GM12874 (cell line): ENCODE measurements at regions not wholly inside any gene's neighbourhood (a gene's known extent, or its start where the extent isn't known, plus 50 kb on each side); places are given as distances from the start of the nearest gene placed in this dataset.

ENCODE experiments used
- TF ChIP-seq, protein P1 (sequence below): IDR thresholded peaks from 2 replicates; pipeline ENCODE4 v1.5.1; 2011; ENCODE audit warnings: low read depth, mild to moderate bottlenecking, control low read depth, low read length, moderate library complexity; ENCODE audit not compliant: insufficient read depth

DNA sequence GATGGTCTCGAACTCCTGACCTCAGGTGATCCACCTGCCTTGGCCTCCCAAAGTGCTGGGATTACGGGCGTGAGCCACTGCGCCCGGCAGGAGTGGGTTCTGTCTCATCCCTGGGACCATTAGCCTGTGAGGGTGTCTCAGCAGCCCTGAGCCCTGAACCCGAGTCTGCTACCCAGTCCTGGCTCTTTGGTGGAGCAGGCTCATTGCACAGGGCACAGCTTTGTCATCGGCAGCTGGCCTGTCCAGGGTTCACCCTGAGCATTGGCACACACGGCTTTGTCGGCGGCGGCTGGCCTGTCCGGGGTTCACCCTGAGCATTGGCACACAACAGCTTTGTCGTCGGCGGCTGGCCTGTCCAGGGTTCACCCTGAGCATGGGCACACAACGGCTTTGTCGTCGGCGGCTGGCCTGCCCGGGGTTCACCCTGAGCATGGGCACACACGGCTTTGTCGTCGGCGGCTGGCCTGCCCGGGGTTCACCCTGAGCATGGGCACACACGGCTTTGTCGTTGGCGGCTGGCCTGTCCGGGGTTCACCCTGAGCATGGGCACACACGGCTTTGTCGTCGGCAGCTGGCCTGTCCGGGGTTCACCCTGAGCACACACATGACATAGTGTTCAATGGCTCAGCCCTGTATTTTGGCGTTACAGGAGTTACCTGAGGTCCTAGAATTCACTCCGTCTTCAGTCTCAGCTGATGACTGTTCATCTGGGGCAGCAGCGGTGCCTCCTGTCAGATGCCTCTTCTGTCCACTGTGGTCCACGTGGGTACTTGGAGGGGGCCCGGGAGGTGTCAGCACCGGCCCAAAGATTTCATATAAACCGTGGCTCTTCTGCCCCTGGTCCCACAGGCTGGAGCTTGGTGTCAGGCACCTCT, 1082.5 kb downstream of the BRD1 start:
- TF ChIP-seq, protein P1, sequence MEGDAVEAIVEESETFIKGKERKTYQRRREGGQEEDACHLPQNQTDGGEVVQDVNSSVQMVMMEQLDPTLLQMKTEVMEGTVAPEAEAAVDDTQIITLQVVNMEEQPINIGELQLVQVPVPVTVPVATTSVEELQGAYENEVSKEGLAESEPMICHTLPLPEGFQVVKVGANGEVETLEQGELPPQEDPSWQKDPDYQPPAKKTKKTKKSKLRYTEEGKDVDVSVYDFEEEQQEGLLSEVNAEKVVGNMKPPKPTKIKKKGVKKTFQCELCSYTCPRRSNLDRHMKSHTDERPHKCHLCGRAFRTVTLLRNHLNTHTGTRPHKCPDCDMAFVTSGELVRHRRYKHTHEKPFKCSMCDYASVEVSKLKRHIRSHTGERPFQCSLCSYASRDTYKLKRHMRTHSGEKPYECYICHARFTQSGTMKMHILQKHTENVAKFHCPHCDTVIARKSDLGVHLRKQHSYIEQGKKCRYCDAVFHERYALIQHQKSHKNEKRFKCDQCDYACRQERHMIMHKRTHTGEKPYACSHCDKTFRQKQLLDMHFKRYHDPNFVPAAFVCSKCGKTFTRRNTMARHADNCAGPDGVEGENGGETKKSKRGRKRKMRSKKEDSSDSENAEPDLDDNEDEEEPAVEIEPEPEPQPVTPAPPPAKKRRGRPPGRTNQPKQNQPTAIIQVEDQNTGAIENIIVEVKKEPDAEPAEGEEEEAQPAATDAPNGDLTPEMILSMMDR: no peak

DNA sequence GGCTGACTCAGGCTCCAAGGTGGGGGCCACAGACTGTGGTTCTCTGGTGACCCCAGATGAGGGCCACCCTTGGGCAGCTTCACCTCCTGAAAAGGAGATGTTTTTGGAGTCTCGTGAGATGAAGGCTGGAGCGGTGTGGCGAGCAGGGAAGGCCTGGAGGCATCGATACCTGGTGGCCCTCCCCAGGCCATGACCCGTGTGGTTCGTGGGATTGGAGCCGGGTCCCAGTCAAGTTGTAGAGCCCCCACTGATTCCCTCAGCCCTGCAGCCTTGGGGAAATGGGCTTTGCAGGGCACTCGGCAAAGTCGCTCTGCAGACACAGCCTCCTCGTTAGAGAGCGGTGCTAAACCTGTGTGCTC, 1083.4 kb downstream of the BRD1 start:
- TF ChIP-seq, protein P1: no peak

DNA sequence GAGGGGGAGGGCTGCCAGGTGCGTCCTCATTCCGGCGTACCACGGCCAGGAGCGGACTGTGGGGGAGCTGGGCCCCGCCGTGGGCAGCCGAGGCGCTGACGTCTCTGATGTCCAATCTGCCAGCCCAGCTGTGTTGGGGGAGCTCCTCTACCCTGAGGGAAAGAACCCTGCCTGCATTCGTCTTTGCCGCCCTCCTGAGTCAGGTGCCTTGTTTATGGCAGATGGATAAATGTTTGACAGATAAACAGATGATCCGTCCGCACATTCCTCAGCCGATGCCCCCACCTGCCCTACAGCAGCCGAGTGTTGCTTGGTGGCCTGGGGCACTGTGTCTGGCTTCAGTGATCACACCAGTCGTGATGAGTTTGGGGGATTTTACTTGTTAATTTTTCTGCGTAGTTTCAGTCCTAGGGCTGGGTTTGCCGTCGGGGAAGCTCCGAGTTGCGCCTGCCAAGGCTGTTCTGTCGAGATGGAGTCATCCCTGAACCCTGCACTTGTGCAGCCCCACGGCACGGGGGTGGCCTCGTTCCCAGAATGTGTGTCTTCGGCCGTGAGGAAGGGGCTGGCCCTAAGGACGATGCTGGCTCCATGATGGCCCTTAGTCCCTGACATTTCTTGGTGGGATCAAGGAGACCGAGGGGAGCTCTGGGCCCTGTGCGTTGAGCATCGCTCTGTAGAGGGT, 1083.9 kb downstream of the BRD1 start:
- TF ChIP-seq, protein P1: no peak

DNA sequence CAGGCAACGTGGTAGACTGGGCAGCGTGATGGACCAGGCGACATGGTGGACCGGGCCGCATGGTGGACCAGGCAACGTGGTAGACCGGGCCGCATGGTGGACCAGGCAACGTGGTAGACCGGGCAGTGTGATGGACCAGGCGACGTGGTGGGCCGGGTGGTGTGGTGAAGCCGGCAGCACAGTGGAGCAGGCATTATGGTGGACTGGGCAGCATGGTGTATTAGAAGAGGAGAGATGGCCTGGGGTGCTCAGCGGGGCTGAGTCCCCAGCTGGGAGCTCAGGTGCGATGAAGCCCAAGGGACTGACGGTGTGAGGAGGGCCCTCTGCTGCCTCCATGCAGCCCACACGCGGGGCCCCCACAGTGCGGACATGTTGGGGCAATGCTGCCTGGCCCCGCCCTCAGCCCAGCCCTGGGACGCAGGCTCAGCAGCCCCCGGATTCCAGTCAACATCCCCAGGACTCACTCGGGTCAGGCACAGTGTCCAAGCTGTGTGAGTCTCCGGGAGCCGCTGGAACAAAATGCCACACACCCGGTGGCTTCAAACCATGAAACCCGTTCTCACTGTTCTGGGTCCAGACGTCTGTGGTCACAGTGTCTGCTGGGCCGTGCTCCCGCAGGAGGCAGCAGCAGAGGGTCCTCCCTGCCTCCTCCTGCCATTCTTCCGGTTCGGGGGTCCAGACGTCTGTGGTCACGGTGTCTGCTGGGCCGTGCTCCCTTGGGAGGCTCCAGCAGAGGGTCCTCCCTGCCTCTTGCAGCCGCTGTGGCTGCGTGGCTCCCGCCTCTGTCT, 1084.9 kb downstream of the BRD1 start:
- TF ChIP-seq, protein P1: no peak

DNA sequence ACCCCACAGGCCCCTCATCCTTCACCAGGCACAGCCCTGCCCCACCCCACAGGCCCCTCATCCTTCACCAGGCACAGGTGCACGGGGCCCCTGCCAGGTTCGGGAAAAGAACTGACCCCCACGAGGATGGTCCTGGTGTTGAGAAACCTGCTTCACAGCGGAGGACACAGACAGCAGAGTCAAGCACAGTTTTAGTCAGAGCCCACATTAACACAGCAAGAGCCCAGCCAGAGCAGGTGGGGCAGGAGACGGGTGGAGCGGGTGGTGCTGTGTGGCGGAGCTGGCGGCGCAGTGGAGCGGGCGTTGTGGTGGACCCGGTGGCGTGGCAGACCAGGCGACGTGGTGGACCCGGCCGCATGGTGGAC, 1085.5 kb downstream of the BRD1 start:
- TF ChIP-seq, protein P1: no peak

DNA sequence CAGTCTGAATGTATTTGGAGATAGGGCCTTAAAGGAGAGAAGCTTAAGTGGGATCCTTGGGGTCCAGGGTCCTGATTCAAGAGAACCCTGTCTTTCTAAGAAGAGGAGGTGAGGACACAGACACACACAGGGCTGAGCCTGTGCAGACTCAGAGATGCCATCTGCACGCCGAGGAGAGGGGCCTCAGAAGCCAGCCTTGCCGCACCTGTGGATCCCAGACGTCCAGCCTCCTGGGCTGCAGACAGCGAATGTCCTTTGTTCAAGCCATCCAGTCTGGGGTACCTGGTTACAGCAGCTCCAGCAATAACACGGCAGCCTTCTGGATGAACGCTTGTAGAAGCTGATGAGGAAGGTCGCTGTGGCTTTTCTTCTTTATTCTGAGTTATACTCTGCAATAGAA, 1086.1 kb downstream of the BRD1 start:
- TF ChIP-seq, protein P1: no peak
